Activated CD4-positive, alpha-beta T cell treated with anti-CD3 and anti-CD28 coated beads, Interleukin-2, amount 50 U/mL, for 48 hours (primary cell): ENCODE measurements at regions not wholly inside any gene's neighbourhood (a gene's known extent, or its start where the extent isn't known, plus 50 kb on each side); places are given as distances from the start of the nearest gene placed in this dataset.
"Not testable (repeated sequence)": the region's sequence is repeated elsewhere in the genome, so short reads cannot be mapped to it uniquely, and the experiment has no call there.

Experiments
- DNase-seq, 2 experiments: peaks; one replicate each; pipeline ENCODE4 v3.0.0-alpha.2; 2020

DNA sequence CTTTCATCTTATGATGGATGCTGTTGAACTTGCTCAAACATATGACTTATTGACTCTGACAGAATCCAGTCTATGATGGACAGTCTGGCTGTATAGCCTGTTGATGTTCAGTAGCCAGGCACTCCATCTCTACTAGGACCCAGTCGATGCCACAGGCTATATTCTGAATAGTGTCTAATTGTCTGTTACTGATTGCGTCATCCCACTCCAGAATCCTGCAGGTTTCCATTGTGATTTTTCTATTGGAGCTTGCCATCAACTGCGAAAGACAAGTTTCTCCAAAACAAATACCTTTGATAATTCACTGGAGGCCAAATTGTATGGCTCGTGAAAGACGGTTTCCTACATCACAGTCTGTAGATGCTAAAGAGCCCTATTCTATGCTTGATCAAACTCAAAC, 481.7 kb upstream of the CHORDC1 start:
- DNase-seq, result no peak

DNA sequence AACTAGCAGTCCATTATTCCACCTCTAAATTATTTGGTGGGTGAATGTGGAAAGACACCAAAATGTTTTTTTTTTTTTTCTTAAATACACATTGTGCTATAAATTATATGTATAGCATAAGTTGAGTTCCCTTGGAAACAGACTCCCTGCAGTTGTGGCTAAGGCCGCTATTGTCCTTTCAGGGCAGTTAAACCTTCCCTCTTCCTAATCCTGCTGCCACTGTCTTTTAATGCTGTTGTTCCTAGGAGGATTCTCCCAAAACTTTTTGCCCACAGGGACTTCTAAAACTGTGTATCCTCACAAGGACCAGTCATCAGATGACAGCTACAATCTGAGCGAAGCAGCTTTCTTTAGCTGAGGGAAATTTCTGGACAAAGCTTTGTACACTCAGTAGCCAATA, 478.9 kb upstream of the CHORDC1 start:
- DNase-seq, result no peak

DNA sequence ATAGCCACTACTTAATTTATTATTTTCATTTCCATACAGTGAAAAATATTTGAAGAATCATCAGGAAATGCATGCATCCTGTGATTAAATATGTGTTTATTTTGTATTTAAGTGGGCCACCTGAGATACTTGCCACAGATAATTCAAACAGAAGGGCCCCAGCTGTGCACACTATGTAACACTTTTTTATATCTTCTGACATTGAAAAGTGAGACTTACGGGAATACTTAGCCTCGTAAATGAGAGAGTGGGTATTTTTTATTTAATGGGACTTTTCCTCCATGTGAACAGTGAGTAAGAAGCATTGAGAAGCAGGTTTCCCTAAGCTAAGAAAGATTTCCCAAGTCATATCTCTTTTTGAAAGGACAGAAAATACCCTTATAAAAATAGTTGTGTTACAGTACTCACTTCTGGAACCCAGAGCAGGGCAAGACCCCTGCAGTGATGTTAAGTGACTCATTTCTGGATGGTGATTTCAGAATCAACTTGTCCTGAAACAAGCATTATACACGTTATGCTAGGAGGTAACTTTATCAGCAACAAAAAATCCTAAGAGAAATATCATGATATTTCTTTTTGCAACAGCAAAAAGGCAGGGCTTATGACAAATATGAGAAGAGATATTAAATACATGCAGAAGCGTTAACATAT, 478.1 kb upstream of the CHORDC1 start:
- DNase-seq, result no peak

DNA sequence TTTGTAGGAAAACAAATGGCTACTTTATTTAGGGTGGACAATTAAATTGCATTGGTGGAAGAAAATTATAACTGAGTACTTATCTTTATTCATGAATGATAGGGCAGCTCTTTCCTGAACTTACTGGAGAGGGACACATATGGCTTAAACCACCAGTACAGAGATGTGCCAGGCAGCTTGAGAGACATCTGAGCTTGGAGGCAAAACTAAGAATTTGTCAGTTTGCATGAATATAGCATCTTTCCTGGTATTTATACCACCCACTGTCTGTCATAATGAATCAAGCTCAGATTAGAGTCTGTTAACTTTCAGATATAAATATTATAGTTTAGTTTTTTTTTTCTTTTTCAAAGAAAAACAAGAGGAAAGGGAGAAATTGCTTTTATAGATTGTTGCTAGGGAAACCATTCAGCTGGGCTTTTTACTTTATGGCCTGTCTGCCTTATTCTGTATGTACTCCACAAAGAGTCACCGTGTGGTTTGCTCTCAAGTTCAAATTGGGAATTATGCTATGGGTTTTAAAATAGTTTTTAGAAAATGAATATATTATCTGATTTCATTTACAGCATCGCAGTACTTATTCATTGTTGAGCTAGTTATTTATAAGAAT, 477.0 kb upstream of the CHORDC1 start:
- DNase-seq, result no peak

DNA sequence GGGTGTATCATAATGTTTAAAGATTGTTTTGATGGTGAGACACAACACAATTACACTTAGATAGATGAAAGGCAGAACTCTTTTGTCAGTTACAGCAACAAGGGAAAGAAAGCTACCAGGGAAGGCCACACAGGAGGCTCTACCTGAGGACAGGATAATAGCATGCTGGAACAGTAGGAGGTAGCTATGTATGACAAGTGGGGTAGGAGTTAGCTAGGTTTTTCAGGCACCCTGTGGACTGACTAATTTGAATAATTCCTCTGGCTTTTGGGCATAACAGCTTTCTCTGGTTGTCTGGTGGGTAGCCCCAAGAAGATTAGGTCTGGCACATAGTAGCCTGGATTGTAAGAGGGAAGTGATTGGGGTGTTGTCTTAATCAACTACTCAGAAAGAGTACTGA, 475.4 kb upstream of the CHORDC1 start:
- DNase-seq, result no peak

DNA sequence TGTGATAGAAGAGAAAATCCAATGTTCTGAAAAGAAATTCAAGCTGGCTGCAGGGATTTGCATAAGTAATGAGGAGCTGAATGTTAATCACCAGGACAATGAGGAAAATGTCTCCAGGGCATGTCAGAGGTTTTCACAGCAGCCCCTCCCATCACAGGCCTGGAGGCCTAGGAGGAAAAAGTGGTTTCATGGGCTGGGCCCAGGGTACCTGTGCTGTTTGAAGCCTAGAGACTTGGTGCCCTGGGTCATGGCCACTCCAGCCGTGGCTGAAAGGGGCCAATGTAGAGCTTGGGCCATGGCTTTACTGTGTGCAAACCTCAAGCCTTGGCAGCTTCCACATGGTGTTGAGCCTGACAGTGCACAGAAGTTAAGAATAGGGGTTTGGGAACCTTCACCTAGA, 452.6 kb upstream of the CHORDC1 start:
- not testable (repeated sequence) for DNase-seq

DNA sequence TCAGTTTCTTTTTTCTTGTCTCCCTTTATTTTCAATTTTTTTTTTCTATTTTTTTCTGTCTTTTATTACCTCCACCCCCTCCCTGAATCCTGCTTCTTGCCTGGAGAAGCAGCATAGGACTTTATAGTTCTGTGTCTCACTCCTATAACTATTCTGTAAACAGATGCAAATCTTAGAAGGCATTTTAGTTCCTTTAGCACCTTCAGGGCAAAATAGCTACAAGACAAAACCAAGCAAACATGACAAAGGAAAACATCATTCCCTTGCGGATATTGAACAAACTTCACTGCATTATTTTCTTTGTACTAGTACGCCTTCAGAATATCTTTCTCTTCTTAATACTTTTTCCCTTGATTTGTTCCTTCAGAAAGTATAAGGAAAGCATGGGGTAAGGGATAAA, 446.2 kb upstream of the CHORDC1 start:
- no peak for DNase-seq

DNA sequence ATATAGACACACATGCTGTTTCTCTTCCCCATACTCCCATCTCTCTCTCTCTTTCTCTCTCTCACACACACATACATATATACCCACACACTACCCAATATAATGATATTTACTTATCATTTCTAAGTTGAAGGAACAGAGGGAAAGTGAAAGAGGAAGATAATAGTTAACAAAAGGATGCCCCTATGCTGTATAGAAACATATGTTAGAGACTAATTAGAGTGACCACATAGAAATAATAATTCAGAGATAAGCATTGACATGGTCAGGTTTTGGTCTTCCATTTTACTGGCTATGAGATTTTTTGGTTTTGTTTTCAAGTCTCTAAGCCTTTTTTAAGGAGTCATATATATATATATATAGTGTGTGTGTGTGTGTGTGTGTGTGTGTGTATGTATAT, 445.7 kb upstream of the CHORDC1 start:
- no peak for DNase-seq

DNA sequence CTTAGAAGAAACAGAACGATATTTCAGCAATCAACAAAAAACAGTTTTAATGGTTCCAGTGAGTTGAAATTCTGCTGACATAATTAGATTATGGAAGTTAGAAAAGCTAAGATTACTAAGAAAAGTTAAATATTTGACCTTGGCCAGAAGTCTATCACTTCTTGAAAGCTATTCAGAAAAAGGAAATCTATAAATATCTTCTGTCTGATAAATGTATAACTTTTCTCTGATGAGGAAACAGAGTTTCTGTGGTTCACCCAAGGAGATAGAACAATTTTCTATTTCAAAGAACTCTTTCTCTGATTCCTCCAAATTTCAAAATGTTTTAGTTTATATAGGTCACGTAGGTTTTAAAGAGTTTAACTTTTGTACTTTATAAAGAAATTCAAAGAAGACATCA, 438.4 kb upstream of the CHORDC1 start:
- DNase-seq, result no peak

DNA sequence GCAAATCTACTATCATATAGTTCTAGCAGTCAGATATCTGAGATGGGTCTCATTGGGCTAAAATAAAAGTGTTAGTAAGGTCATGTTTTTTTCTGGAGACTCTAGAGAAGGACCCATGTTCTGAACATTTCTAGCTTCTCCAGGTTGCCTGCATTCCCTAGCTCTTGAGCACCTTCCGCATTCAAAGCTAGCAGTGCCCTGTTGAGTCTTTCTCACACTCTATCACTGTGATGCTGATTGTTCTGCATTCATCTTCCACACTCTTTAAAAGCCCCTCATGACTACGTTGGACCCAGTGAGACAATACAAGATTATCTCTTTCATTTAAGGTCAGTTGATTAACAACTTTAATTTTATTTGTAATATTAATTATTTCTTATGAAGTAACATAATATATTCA, 433.3 kb upstream of the CHORDC1 start:
- DNase-seq, result no peak

DNA sequence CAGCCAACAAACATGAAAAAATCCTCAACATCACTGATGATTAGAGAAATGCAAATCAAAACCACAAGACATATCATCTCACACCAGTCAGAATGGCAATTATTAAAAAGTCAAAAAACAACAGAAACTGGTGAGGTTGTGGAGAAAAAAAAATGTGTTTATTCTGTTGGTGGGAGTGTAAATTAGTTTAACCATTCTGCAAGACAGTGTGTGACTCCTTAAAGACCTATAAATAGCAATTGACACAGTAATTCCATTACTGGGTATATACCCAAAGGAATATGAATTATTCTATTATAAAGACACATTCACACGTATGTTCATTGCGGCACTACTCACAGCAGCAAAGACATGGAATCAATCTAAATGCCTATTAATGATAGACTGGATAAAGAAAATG, 427.3 kb upstream of the CHORDC1 start:
- no peak for DNase-seq

DNA sequence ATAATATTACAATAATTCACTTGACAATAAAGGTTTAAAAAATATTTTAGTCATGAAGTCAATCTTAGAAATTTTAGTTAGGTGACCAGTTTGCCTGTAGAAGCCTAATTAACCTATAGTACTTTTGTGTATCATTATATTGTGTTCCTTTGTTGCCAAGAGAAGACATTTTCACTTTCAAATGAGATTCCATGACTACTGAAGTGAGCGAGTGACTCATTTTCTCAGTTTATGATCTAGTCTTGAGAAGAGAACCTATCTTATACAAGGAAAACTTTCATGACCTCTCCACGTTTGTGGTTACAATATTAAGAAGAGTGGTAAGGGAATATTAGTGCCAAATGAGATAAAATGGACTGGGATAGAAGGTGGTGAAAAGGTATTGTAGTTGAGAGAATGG, 423.9 kb upstream of the CHORDC1 start:
- DNase-seq, result no peak

DNA sequence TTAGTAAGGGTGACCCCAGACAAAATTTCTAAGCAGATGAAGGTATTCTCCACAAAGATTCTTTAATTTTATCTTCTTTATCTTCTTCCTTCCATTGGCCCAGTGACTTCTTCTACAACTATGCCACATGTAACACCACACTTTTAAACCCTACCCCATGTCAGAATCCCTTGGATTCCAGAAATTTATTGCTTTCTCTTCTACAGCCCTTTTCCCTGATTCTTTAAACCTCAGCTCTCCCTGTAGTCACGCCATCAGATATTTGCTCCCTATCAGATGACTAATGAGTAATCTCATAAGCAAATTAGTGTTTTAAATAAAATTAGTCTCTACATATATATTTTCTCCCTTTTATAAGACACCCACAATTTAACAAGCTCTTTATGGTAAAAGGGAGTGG, 423.4 kb upstream of the CHORDC1 start:
- DNase-seq, result no peak

DNA sequence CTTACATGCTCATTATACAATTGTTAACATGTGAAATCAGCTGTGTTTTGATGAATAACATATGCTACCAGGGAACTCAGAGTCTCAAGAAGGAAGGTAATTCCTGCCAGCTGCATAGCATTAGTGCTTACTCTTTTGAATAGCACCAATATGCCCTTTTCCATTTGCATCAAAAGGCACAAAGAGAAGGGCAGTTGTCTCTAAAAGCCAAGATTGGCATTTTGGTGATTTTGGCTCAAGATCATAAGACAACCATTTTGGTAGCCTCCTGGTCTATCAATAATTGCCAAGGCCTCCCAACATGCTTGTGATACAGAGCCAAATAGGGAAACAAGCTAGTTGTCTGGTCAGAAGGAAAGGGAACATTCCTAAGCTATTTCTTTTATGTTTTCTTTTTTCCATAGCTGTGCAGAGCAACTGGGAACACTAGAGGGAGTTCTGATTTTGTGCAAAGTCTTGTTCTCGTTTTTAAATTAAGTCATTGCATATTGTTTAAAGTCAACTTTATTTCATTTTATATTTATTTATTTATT, 416.7 kb upstream of the CHORDC1 start:
- no peak for DNase-seq

DNA sequence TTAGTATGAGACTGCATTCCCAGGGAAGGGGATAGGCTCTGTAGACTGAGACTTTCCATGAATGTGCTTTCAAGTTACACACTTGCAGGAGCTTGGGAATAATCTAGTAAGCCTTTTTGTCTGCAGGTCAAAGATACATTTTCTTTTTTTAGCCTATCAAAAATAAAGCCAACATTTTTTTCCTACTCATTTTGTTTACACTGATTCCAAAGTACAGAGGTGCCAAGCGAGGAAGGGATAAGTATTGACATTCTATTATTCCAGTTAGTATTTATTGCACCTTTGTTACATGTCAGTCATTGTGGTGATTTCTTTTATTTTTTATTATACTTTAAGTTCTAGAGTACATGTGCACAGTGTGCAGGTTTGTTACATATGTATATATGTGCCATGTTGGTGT, 413.0 kb upstream of the CHORDC1 start:
- no peak for DNase-seq

DNA sequence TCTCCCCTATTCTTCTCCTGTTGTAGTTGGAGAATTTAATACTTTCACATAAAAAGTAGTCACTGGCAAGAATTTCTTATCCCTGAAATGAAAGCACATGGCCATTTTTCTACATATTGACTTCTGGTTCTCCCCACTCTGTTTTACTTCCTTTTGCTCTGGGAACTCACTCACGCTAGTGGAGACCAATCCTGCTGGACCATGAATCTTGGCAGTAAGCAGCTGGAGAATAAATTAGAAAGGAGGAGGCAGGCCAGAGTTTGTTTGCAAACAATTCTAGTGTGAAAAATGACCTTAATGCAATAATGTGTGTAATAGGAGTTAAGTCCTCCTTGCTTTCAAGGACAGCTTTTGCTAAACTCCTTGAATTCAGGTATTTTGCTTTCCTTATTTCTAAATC, 412.3 kb upstream of the CHORDC1 start:
- no peak for DNase-seq

DNA sequence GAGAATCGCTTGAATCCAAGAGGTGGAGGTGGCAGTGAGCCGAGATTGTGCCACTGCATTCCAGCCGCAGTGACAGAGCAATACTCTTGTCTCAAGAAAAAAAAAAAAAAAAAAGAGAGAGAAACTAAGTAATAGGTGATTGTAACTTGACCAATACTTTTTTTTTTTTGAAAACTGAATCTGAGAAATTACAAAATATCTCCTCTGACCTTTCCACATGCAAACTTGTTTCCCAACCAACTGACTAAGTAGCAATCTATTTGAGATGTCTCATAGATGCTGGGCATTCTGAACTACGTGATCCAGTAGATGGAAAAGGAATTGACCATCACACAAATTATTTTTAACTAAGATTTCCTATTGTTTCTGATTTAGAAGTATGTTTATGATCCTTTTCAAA, 407.3 kb upstream of the CHORDC1 start:
- DNase-seq, result no peak

DNA sequence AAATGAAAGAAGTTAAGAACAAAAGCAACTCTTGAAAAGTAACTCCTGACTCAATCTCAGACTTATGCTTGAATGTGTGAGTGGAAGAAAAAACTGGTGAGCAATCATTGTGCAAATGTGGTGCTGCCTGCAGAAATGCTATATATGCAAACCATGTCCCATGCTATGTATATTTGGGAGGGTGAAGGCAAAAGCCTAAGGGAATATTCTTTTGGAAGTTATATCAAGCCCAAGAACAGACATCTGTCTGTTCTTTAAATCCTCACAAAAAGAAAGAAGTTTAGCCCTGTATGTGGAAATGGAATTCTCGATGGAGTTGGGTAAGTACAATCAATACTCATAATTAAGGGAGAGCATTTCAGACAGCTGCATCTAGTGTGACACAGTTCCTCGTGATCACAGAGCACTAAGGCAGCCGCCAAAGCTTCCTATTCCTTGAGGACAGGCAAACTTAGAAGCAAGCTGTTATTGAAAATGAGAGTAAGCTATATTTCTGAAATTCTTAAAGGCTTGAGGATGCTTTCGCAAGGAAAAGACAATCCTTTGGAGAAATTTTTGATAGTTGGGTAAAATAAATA, 406.5 kb upstream of the CHORDC1 start:
- no peak for DNase-seq

DNA sequence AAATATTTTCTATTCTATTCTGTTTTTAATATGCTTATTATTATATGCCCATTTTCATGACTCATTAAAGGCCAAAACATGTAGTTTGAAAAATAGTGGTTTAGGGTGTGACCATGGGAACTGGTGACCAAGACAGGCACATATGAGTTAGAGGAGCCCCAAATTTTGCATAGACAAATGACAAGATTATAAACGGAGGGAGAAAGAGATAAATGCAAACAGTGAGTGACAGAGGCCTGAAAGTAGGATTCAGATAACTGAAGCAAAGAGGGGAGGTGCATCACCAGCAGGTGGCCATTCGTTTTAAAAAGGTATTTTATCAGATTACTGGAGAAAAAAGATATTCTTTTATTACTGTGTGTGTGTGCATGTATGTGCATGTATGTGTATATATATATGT, 391.5 kb upstream of the CHORDC1 start:
- no peak for DNase-seq

DNA sequence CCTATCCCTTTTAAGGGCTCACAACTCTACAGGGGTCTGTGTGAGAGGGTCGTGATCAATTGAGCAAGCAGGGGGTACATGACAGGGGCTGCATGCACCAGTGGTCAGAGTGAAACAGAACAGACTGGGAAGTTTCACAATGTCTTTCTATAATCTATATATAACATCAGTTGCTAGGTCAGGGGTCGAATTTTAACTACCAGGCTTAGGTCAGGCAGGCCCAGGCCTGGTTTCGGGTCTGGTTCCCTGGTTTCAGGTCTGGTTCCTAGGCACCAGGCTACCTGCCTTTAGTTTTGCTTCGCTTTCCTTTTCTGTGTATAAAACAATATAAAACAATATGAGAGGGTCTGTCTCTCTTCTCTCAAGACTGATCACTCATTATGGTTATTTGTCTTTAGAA, 390.2 kb upstream of the CHORDC1 start:
- DNase-seq, result not testable (repeated sequence)

DNA sequence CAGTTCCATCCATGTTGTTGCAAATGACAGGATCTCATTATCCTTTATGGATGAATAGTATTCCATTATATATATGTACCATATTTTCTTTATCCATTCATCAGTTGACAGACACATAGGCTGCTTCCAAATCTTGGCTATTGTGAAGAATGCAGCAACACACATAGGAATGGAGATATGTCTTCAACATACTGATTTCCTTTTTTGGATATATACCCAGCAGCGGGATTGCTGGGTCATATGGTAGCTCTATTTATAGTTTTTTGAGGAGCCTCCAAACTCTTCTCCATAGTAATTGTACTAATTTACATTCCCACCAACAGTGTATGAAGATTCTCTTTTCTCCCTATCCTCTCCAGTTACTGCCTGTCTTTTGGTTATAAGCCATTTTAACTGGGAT, 383.9 kb upstream of the CHORDC1 start:
- no peak for DNase-seq

DNA sequence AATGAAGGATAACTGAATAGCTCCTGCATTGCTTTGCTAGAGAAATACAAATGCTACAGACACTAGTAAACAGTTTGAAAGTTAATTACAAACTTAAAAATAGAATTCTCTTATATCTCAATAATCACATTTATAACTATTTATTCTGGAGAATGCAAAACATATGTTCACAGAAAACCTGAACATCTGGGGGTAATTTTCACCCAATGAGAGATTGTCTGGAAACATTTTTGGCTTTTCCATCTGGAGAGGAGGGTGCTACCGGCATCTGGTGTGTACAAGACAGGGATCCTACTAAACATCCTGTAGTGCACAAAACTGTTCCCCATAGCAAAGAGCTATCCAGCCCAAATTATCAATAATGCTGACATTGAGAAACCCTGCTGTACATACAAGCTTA, 378.4 kb upstream of the CHORDC1 start:
- DNase-seq, result no peak

DNA sequence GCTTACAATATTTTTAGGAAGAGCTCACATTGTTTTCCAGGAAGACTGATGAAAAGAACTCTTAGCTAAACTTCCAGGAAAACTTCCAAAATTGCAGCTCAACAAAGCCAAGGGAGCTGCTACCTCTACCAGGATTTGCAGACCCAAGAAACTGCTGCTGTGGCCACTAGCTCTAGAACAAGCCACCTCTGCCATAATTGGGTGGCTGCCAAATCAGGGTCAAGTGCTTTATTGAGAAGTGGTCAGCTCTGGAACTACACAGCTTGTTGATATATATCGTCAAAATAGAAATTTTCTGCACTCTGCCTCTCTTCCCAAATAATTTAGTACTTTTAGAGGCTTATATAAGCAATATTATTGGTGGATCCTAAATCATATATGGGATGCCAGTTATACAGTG, 371.8 kb upstream of the CHORDC1 start:
- no peak for DNase-seq

DNA sequence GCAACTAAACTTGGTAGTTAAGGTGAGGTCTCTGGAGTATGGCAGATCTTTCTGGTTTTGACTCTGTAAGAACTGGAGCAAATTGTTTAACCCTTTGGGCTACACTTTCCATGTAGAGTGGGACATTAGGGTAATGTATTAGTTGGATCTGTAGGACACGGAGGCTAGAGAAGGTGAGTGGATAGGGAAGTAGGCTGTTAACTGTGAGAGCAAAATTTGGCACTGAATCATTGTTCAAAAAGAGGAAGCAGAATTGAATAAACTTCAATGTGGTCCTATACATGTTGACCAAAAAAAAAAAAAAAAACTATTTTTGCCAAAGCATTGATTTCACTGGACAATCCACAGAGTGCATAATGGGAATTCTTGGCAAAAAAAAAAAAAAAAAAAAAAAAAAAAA, 370.2 kb upstream of the CHORDC1 start:
- no peak for DNase-seq

DNA sequence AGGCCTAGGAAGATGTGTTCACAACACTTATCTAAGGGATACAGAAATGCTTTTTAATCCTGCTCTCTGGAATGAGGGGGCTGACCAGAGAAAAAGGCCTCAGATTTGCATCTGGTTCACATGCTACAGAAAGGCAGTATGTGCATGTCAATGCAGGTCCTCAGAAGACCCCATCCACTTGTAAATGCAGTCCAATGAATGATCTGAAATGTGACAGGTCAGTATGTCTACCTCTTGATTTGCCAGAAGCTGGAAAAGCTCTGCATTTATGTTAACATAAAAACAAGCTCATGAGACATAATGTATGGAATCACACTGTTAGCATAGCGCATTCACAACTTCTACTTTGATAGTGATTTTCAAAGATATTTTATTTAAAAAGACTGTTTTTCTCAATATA, 367.4 kb upstream of the CHORDC1 start:
- DNase-seq, result no peak
